Erythroblast (primary cell): ENCODE measurements at regions not wholly inside any gene's neighbourhood (a gene's known extent, or its start where the extent isn't known, plus 50 kb on each side); places are given as distances from the start of the nearest gene placed in this dataset.

ENCODE experiments used
- GATA1 ChIP-seq: IDR thresholded peaks from 2 replicates; pipeline ENCODE4 v1.6.1; 2011; ENCODE audit warnings: low read depth, mild to moderate bottlenecking, control low read depth, low read length, moderate library complexity
- POLR2A ChIP-seq: IDR thresholded peaks from 2 replicates; pipeline ENCODE4 v1.6.1; 2011; ENCODE audit warnings: mild to moderate bottlenecking, low read length

DNA sequence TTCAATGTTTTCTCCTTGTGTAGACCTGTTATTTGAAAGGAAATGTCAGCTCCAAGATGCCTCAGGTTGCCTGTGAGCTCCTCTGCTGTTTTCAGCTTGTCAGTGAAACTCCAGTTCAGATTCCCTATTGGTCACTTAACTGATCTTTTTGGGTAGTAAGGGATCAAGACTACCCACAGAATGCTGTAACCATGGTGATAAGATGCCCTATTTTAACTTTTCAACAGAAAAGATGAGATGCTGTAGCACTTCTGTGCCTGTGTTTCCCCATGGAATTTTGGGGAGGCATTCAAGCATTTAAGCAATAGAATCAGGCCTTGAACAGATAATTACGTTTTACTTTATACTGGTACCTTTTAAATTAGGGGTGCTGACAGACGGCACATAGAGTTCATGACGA, 106.6 kb upstream of the H2AZ1 start:
- TF ChIP-seq POLR2A: no peak
- TF ChIP-seq GATA1: no peak
